ENCODE measurements at regions not wholly inside any gene's neighbourhood (a gene's known extent, or its start where the extent isn't known, plus 50 kb on each side); places are given as distances from the start of the nearest gene placed in this dataset.
"Not testable (repeated sequence)": the region's sequence is repeated elsewhere in the genome, so short reads cannot be mapped to it uniquely, and the experiment has no call there.

GRCh38 chr13:110046811-110047210, 260.1 kb downstream of the COL4A1 start:
- Mint-ChIP-seq H3K27ac (ENCODE audit: unreplicated experiment) (no peak overlapping the region), H3K4me1 (ENCODE audit: low read depth, unreplicated experiment) (no peaks in the 10 kb centered on the region), H3K36me3 (ENCODE audit: unreplicated experiment) (no peaks in the 10 kb centered on the region), H3K27me3 (ENCODE audit: unreplicated experiment) (no peaks in the 10 kb centered on the region), H3K4me3 (ENCODE audit: unreplicated experiment) (no peak overlapping the region), H3K9me3 (ENCODE audit: unreplicated experiment) (no peaks in the 10 kb centered on the region)
- no peak for TF ChIP-seq CTCF (IDR thresholded peaks at IDR 0.05; ENCODE audit: partially characterized antibody, unreplicated experiment)
- no peak for DNase-seq

GRCh38 chr13:110045919-110046318, 259.5 kb upstream of the IRS2 start:
- Mint-ChIP-seq H3K27ac (ENCODE audit: unreplicated experiment) (no peak overlapping the region), H3K36me3 (ENCODE audit: unreplicated experiment) (no peaks in the 10 kb centered on the region), H3K4me1 (ENCODE audit: low read depth, unreplicated experiment) (no peaks in the 10 kb centered on the region), H3K4me3 (ENCODE audit: unreplicated experiment) (no peak overlapping the region), H3K9me3 (ENCODE audit: unreplicated experiment) (no peaks in the 10 kb centered on the region), H3K27me3 (ENCODE audit: unreplicated experiment) (no peaks in the 10 kb centered on the region)
- TF ChIP-seq CTCF (IDR thresholded peaks at IDR 0.05; ENCODE audit: partially characterized antibody, unreplicated experiment): no peak
- no peak for DNase-seq

GRCh38 chr13:110045202-110045601, 258.8 kb upstream of the IRS2 start:
- no peak for TF ChIP-seq CTCF (IDR thresholded peaks at IDR 0.05; ENCODE audit: partially characterized antibody, unreplicated experiment)
- Mint-ChIP-seq H3K9me3 (ENCODE audit: unreplicated experiment) (no peaks in the 10 kb centered on the region), H3K27me3 (ENCODE audit: unreplicated experiment) (no peaks in the 10 kb centered on the region), H3K4me1 (ENCODE audit: low read depth, unreplicated experiment) (no peaks in the 10 kb centered on the region), H3K36me3 (ENCODE audit: unreplicated experiment) (no peaks in the 10 kb centered on the region), H3K27ac (ENCODE audit: unreplicated experiment) (no peak overlapping the region), H3K4me3 (ENCODE audit: unreplicated experiment) (no peak overlapping the region)
- DNase-seq: no peak

GRCh38 chr13:110044551-110045111, 258.2 kb upstream of the IRS2 start:
- H3K4me1 Mint-ChIP-seq (ENCODE audit: low read depth, unreplicated experiment): no peaks in the 10 kb centered on the region
- no peak for DNase-seq
- H3K9me3 Mint-ChIP-seq (ENCODE audit: unreplicated experiment): no peaks in the 10 kb centered on the region
- H3K27me3 Mint-ChIP-seq (ENCODE audit: unreplicated experiment): no peaks in the 10 kb centered on the region
- H3K27ac Mint-ChIP-seq (ENCODE audit: unreplicated experiment): no peak overlapping the region
- no peak for TF ChIP-seq CTCF (IDR thresholded peaks at IDR 0.05; ENCODE audit: partially characterized antibody, unreplicated experiment)
- no peaks in the 10 kb centered on the region for H3K36me3 Mint-ChIP-seq (ENCODE audit: unreplicated experiment)
- H3K4me3 Mint-ChIP-seq (ENCODE audit: unreplicated experiment): no peak overlapping the region

GRCh38 chr13:110042253-110042950, 256.0 kb upstream of the IRS2 start:
- no peaks in the 10 kb centered on the region for H3K36me3 Mint-ChIP-seq (ENCODE audit: unreplicated experiment)
- no peaks in the 10 kb centered on the region for H3K27me3 Mint-ChIP-seq (ENCODE audit: unreplicated experiment)
- no peak for TF ChIP-seq CTCF (IDR thresholded peaks at IDR 0.05; ENCODE audit: partially characterized antibody, unreplicated experiment)
- H3K27ac Mint-ChIP-seq (ENCODE audit: unreplicated experiment): no peak overlapping the region
- H3K9me3 Mint-ChIP-seq (ENCODE audit: unreplicated experiment): no peaks in the 10 kb centered on the region
- no peak for DNase-seq
- no peak overlapping the region for H3K4me3 Mint-ChIP-seq (ENCODE audit: unreplicated experiment)
- no peaks in the 10 kb centered on the region for H3K4me1 Mint-ChIP-seq (ENCODE audit: low read depth, unreplicated experiment)

GRCh38 chr13:110041638-110042037, 255.3 kb upstream of the IRS2 start:
- H3K36me3 Mint-ChIP-seq (ENCODE audit: unreplicated experiment); H3K27ac Mint-ChIP-seq (ENCODE audit: unreplicated experiment); H3K4me1 Mint-ChIP-seq (ENCODE audit: low read depth, unreplicated experiment); H3K27me3 Mint-ChIP-seq (ENCODE audit: unreplicated experiment); H3K4me3 Mint-ChIP-seq (ENCODE audit: unreplicated experiment); H3K9me3 Mint-ChIP-seq (ENCODE audit: unreplicated experiment); DNase-seq: not testable (repeated sequence)

Measured in glutamatergic neuron (in vitro differentiated cells).